SK-N-SH (cell line): ENCODE measurements at regions not wholly inside any gene's neighbourhood (a gene's known extent, or its start where the extent isn't known, plus 50 kb on each side); places are given as distances from the start of the nearest gene placed in this dataset.

Source experiments
- CTCF ChIA-PET: fragments of 300-600, 350-600 bp; formaldehyde crosslinking; extraction: SDS; loops from one replicate; lab custom pipeline; 2021; lab: Yijun Ruan, JAX
- POLR2A ChIA-PET: fragments of 350-600 bp; sonication (Branson Sonifier 250); formaldehyde crosslinking; extraction: SDS; loops from one replicate; lab custom pipeline; 2020; ENCODE audit warnings: antibody characterized with exemption, inconsistent platforms; lab: Yijun Ruan, JAX
- DNase-seq: peaks from one replicate; pipeline ENCODE4 v3.0.0; 2012
- H2AFZ ChIP-seq: fragments of 200-600 bp; sonication (generic); 2 replicates; pipeline ENCODE4 v1.8.1; 2016; ENCODE audit warnings: antibody characterized with exemption, mild to moderate bottlenecking, low read depth
- H3F3A ChIP-seq: fragments of 200-600 bp; sonication (generic); replicated peaks from 2 replicates; pipeline ENCODE3; 2016; ENCODE audit warnings: antibody characterized with exemption, mild to moderate bottlenecking; ENCODE audit not compliant: insufficient read depth
- H3K27ac ChIP-seq, 2 experiments: fragments of 200-500 bp in 1 of 2; fragments of 200-600 bp in 1 of 2; sonication (Bioruptor generic) in 1 of 2; sonication (generic), shearing (Covaris generic) in 1 of 2; 2 replicates each; pipeline versions ENCODE4 v1.5.1 to v1.6.1; 2014 to 2016; ENCODE audit warnings: low read depth in 2 of 2, inconsistent platforms in 1 of 2, low read length in 1 of 2, mild to moderate bottlenecking in 1 of 2, mixed read lengths in 1 of 2
- H3K27me3 ChIP-seq: fragments of 200-600 bp; sonication (generic), shearing (Covaris generic); 2 replicates; pipeline ENCODE4 v1.6.1; 2016; ENCODE audit warnings: mixed run types; ENCODE audit not compliant: insufficient read depth
- H3K36me3 ChIP-seq, 2 experiments: fragments of 200-500 bp in 1 of 2; fragments of 200-600 bp in 1 of 2; sonication (Bioruptor generic) in 1 of 2; sonication (generic) in 1 of 2; replicated peaks in 1 of 2; 2 replicates each; pipeline versions ENCODE3 to v1.5.1; 2014 to 2016; ENCODE audit warnings: low read length in 1 of 2, mild to moderate bottlenecking in 1 of 2; ENCODE audit not compliant: insufficient read depth in 2 of 2, control insufficient read depth in 1 of 2
- H3K4me1 ChIP-seq, 2 experiments: fragments of 200-500 bp in 1 of 2; fragments of 200-600 bp in 1 of 2; sonication (Bioruptor generic) in 1 of 2; sonication (generic), shearing (Covaris generic) in 1 of 2; 2 replicates each; pipeline versions ENCODE4 v1.5.1 to v1.6.1; 2014 to 2016; ENCODE audit warnings: low read depth in 1 of 2, low read length in 1 of 2, mixed run types in 1 of 2; ENCODE audit not compliant: insufficient read depth in 2 of 2, control insufficient read depth in 1 of 2
- H3K4me2 ChIP-seq: fragments of 200-600 bp; sonication (generic), shearing (Covaris generic); 2 replicates; pipeline ENCODE4 v1.6.1; 2017; ENCODE audit warnings: mixed run types
- H3K4me3 ChIP-seq, 2 experiments: fragments of 200-500 bp in 1 of 2; fragments of 200-600 bp in 1 of 2; sonication (Bioruptor generic) in 1 of 2; sonication (generic), shearing (Covaris generic) in 1 of 2; 2 replicates each; pipeline versions ENCODE4 v1.5.1 to v1.8.1; 2014 to 2016; ENCODE audit warnings: low read depth in 2 of 2, inconsistent platforms in 1 of 2, low read length in 1 of 2, mild to moderate bottlenecking in 1 of 2, mixed read lengths in 1 of 2, moderate library complexity in 1 of 2
- H3K79me2 ChIP-seq: fragments of 200-600 bp; sonication (generic); 2 replicates; pipeline ENCODE4 v1.8.1; 2017; ENCODE audit warnings: mild to moderate bottlenecking; ENCODE audit not compliant: insufficient read depth
- H3K9ac ChIP-seq: fragments of 200-600 bp; sonication (generic); 2 replicates; pipeline ENCODE4 v1.6.1; 2017; ENCODE audit warnings: mixed run types
- H3K9me2 ChIP-seq: fragments of 200-600 bp; sonication (generic); 2 replicates; pipeline ENCODE4 v1.6.1; 2017; ENCODE audit warnings: mixed run types
- H3K9me3 ChIP-seq: fragments of 200-600 bp; sonication (generic); 2 replicates; pipeline ENCODE4 v1.6.1; 2017; ENCODE audit warnings: mixed run types, mild to moderate bottlenecking, moderate library complexity
- H4K20me1 ChIP-seq: fragments of 200-600 bp; sonication (generic); 2 replicates; pipeline ENCODE4 v1.6.1; 2017; ENCODE audit warnings: mild to moderate bottlenecking, mixed run types; ENCODE audit not compliant: insufficient read depth
- CHD2 ChIP-seq: fragments of 150-350 bp; IDR thresholded peaks from 2 replicates; pipeline ENCODE4 v1.6.1; 2018; ENCODE audit warnings: low read length; ENCODE audit not compliant: partially characterized antibody
- ELF1 ChIP-seq: IDR thresholded peaks from 2 replicates; pipeline ENCODE4 v1.4.0; 2012
- EZH2phosphoT487 ChIP-seq: fragments of 200-600 bp; sonication (generic); IDR thresholded peaks from 2 replicates; pipeline ENCODE4 v1.6.1; 2017; ENCODE audit warnings: low read depth, mixed run types, mild to moderate bottlenecking, antibody characterized with exemption, moderate library complexity, borderline replicate concordance
- JUND ChIP-seq: IDR thresholded peaks from 2 replicates; pipeline ENCODE4 v1.4.0; 2012
- POLR2AphosphoS5 ChIP-seq: IDR thresholded peaks from 2 replicates; pipeline ENCODE4 v1.6.1; 2012; ENCODE audit warnings: low read depth, low read length
- RXRA ChIP-seq: IDR thresholded peaks from 2 replicates; pipeline ENCODE4 v1.4.0; 2012; ENCODE audit warnings: low read depth, mild to moderate bottlenecking, borderline replicate concordance
- TCF12 ChIP-seq: IDR thresholded peaks from 2 replicates; pipeline ENCODE4 v1.4.0; 2012
- WGBS: methylation state at CpG from one replicate; pipeline ENCODE4 v1.1.6; 2017; ENCODE audit warnings: low lambda C conversion rate; 5-methylcytosine and 5-hydroxymethylcytosine counted together
- TF ChIP-seq, protein P1 (sequence below): IDR thresholded peaks from 2 replicates; pipeline ENCODE4 v1.4.0; 2012; ENCODE audit warnings: low read depth, borderline replicate concordance

DNA sequence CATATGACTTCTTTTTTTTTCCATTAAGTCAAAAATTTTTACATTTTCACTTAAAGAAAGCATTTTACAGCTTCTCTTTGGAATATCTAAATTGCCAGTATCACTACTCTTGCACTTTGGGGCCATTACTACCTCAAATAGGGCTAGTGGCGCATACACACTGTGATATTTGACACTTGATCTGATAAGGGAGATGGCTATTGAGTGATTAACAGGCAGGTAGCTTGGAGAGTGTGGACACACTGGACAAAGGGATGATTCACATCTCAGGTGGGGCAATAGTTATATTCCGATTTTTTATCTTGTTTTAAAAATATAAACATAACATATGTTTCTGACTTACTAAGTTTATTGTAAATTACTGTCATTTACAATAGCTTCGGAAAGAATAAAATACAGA, 2219.9 kb downstream of the LRRC4C start:
- no peak overlapping the region for H3K9ac ChIP-seq
- CTCF ChIA-PET, result no interaction called here
- H3K4me3 ChIP-seq, result no peak overlapping the region
- no peak overlapping the region for H2AFZ ChIP-seq
- 13% methylated on average over 3 of the region's 3 CpGs for WGBS
- no peaks in the 10 kb centered on the region for H3F3A ChIP-seq
- H3K36me3 ChIP-seq, result no peaks in the 10 kb centered on the region
- no peak for DNase-seq
- H4K20me1 ChIP-seq, result no peaks in the 10 kb centered on the region
- POLR2A ChIA-PET, result no interaction called here
- no peak overlapping the region for H3K27ac ChIP-seq
- no peaks in the 10 kb centered on the region; the same call in 1 of the 2 replicates for H3K79me2 ChIP-seq
- no peak overlapping the region for H3K4me2 ChIP-seq
- TF ChIP-seq RXRA, result no peak
- no peak for TF ChIP-seq ELF1
- TF ChIP-seq, all 33 proteins: peak for 0
- Histone ChIP-seq H3K4me1 (no peaks in the 10 kb centered on the region; a peak in 1 of 4 replicates), H3K9me3 (no peaks in the 10 kb centered on the region), H3K27me3 (no peaks in the 10 kb centered on the region), H3K9me2 (no peaks in the 10 kb centered on the region)

DNA sequence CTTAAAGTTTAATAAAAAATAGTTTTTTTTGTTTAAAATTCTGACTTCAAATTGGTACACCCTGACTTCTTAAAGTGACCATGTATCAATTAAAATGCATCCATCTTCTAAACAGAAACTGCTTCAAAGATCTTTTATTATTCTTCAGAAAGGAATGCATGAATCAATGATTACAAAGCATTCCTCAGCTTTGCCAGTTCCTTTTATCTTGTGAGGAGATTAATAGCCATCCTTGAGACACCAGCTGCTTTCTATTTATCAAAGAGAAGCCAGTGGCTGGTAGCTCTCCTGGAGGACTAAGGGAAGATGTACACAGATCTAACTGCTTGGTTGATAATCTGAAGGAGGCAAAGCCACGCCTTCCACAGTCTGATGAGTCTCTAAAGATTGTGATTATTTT, 2222.5 kb downstream of the LRRC4C start:
- no peak for DNase-seq
- H4K20me1 ChIP-seq, result no peaks in the 10 kb centered on the region
- TF ChIP-seq, protein P1, sequence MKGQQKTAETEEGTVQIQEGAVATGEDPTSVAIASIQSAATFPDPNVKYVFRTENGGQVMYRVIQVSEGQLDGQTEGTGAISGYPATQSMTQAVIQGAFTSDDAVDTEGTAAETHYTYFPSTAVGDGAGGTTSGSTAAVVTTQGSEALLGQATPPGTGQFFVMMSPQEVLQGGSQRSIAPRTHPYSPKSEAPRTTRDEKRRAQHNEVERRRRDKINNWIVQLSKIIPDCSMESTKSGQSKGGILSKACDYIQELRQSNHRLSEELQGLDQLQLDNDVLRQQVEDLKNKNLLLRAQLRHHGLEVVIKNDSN, result no peak
- TF ChIP-seq TCF12, result 0 out of 2 replicates have a peak, but pooled peaks have one; percentile 11
- TF ChIP-seq, all 33 proteins: peak for 1
- Histone ChIP-seq H3K79me2 (no peaks in the 10 kb centered on the region), H3K27ac (no peak overlapping the region), H3K4me1 (no peaks in the 10 kb centered on the region; a peak in 1 of 4 replicates), H3K9me3 (no peaks in the 10 kb centered on the region), H3K36me3 (no peaks in the 10 kb centered on the region), H3K27me3 (no peaks in the 10 kb centered on the region), H2AFZ (no peak overlapping the region), H3K4me2 (no peak overlapping the region), H3K9me2 (no peaks in the 10 kb centered on the region), H3K9ac (no peak overlapping the region), H3F3A (no peaks in the 10 kb centered on the region), H3K4me3 (no peak overlapping the region)
- ChIA-PET CTCF (interaction anchor here (1.4 kb wide), 1 partner anchor 138 kb away, joined by 3 read pairs; no protein-coding TSS in a partner anchor), POLR2A (no interaction called here)
- 0% methylated on average over 1 of the region's 1 CpG for WGBS

DNA sequence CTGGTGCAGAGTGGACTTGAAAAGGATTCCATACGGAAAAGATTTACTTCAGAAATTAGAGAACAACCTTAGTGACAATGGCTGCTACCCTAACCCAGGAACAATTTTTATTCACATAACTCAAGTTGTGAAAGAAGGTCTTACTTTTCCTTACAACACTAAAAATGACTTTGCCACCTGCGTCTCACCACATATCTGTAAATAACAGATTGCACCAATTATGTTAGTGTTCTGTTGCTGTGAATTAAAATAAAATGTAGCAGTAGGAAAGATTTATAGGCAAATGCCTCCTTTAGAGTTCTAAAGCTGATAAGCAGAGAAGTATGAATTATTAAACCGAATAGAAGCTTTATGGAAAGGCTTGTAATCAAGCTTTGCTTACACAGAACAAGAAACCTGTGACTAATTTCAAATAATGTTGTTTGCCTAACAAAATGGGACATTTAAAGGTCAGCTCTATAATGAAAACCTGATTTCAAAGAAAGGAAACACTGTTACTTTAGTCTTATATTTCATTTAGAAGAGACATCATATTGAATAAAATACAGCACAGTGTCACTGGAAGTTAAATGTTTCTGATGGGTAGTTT, 2237.8 kb downstream of the LRRC4C start:
- Histone ChIP-seq H3K27ac (no peak overlapping the region), H3K27me3 (no peaks in the 10 kb centered on the region), H3K9me3 (no peaks in the 10 kb centered on the region), H3K9ac (no peak overlapping the region), H3K4me2 (no peak overlapping the region), H3K9me2 (no peaks in the 10 kb centered on the region), H3K4me3 (no peak overlapping the region), H3K79me2 (no peaks in the 10 kb centered on the region), H2AFZ (no peak overlapping the region), H3K4me1 (peaks cover 0 to 39% of the 10 kb centered on the region in 2 experiments; a peak in 1 of 4 replicates), H3K36me3 (no peaks in the 10 kb centered on the region), H4K20me1 (no peaks in the 10 kb centered on the region), H3F3A (no peaks in the 10 kb centered on the region)
- TF ChIP-seq JUND (no peak), POLR2AphosphoS5 (no peak), CHD2 (no peak), EZH2phosphoT487 (no peak)
- 11% methylated on average over 3 of the region's 3 CpGs for WGBS
- no peak for DNase-seq
- ChIA-PET CTCF (no interaction called here), POLR2A (no interaction called here)
